ENCODE measurements at regions not wholly inside any gene's neighbourhood (a gene's known extent, or its start where the extent isn't known, plus 50 kb on each side); places are given as distances from the start of the nearest gene placed in this dataset.

GRCh38 chr12:58500399-58500798 is 419.9 kb downstream of the LRIG3 start:
- no peak for DNase-seq

- no peak for DNase-seq
Measured at GRCh38 chr12:58502226-58502625, 418.1 kb downstream of the LRIG3 start.

- no peak for DNase-seq
Measured at GRCh38 chr12:58502841-58503240, 417.5 kb downstream of the LRIG3 start.

- no peak for DNase-seq
Measured at GRCh38 chr12:58503731-58504130, 416.6 kb downstream of the LRIG3 start.

- DNase-seq = no peak
Measured at GRCh38 chr12:58504143-58504938, 416.0 kb downstream of the LRIG3 start.

GRCh38 chr12:58509116-58509885 is 411.0 kb downstream of the LRIG3 start:
- DNase-seq = no peak

GRCh38 chr12:58513301-58513834 is 406.9 kb downstream of the LRIG3 start:
- no peak for DNase-seq

GRCh38 chr12:58513852-58514251 is 406.5 kb downstream of the LRIG3 start:
- no peak for DNase-seq

GRCh38 chr12:58519839-58520238 is 400.5 kb downstream of the LRIG3 start:
- DNase-seq = no peak

GRCh38 chr12:58521152-58521551 is 399.2 kb downstream of the LRIG3 start:
- no peak for DNase-seq

- DNase-seq = no peak
Measured at GRCh38 chr12:58521796-58522195, 398.5 kb downstream of the LRIG3 start.

- DNase-seq = no peak
Measured at GRCh38 chr12:58523360-58523759, 396.9 kb downstream of the LRIG3 start.

GRCh38 chr12:58528271-58528670 is 392.0 kb downstream of the LRIG3 start:
- no peak for DNase-seq

GRCh38 chr12:58529114-58529665 is 391.1 kb downstream of the LRIG3 start:
- DNase-seq = no peak

- no peak for DNase-seq
Measured at GRCh38 chr12:58529897-58530741, 390.2 kb downstream of the LRIG3 start.

GRCh38 chr12:58530742-58531062 is 389.6 kb downstream of the LRIG3 start:
- no peak for DNase-seq

- no peak for DNase-seq
Measured at GRCh38 chr12:58532855-58533608, 387.3 kb downstream of the LRIG3 start.

- DNase-seq = no peak
Measured at GRCh38 chr12:58533652-58534051, 386.7 kb downstream of the LRIG3 start.

- DNase-seq = no peak
Measured at GRCh38 chr12:58537278-58537677, 383.0 kb downstream of the LRIG3 start.

GRCh38 chr12:58539295-58539694 is 381.0 kb downstream of the LRIG3 start:
- DNase-seq = no peak

- peak; percentile 27 to 37 for DNase-seq
Measured at GRCh38 chr12:58540480-58541299, 379.6 kb downstream of the LRIG3 start.

Measured in activated T-cell treated with anti-CD3 and anti-CD28 coated beads, Interleukin-2, amount 50 U/mL, for 48 hours (primary cell).